MCF 10A (cell line): ENCODE measurements at regions not wholly inside any gene's neighbourhood (a gene's known extent, or its start where the extent isn't known, plus 50 kb on each side); places are given as distances from the start of the nearest gene placed in this dataset.
"Not testable (repeated sequence)": the region's sequence is repeated elsewhere in the genome, so short reads cannot be mapped to it uniquely, and the experiment has no call there.

Source experiments
- BruUV-seq: library from RNA; stranded (reverse); fragments of 400-500 nt; replicated peaks from 2 replicates; lab custom pipeline; 2021; lab: Mats Ljungman, UMichigan
- CTCF ChIA-PET: fragments of 300-600 bp; sonication (Branson Sonifier 250); formaldehyde crosslinking; extraction: SDS; loops from one replicate; lab custom pipeline; 2021; ENCODE audit warnings: antibody characterized with exemption, inconsistent platforms; lab: Yijun Ruan, JAX
- POLR2A ChIA-PET: fragments of 300-600, 350-650 bp; sonication (Branson Sonifier 250); formaldehyde crosslinking; extraction: SDS; loops from one replicate; lab custom pipeline; 2020; ENCODE audit warnings: antibody characterized with exemption, inconsistent platforms; lab: Yijun Ruan, JAX
- DNase-seq: peaks from one replicate; pipeline ENCODE4 v3.0.0-alpha.2; 2018; ENCODE audit not compliant: unreplicated experiment
- H3K27ac Mint-ChIP-seq: one replicate; pipeline ENCODE4 v1.8.0; 2022; ENCODE audit warnings: mild to moderate bottlenecking, low read depth, mixed read lengths; ENCODE audit not compliant: unreplicated experiment
- H3K27me3 Mint-ChIP-seq: one replicate; pipeline ENCODE4 v1.8.0; 2022; ENCODE audit warnings: mixed read lengths; ENCODE audit not compliant: insufficient read depth, unreplicated experiment
- H3K36me3 Mint-ChIP-seq: one replicate; pipeline ENCODE4 v1.8.0; 2022; ENCODE audit warnings: mild to moderate bottlenecking, moderate library complexity, mixed read lengths; ENCODE audit not compliant: insufficient read depth, unreplicated experiment
- H3K4me1 Mint-ChIP-seq: one replicate; pipeline ENCODE4 v1.8.0; 2022; ENCODE audit warnings: mixed read lengths; ENCODE audit not compliant: insufficient read depth, unreplicated experiment
- H3K4me3 Mint-ChIP-seq: one replicate; pipeline ENCODE4 v1.8.0; 2022; ENCODE audit warnings: mild to moderate bottlenecking, moderate library complexity, mixed read lengths; ENCODE audit not compliant: unreplicated experiment
- H3K9me3 Mint-ChIP-seq: one replicate; pipeline ENCODE4 v1.8.0; 2022; ENCODE audit warnings: mixed read lengths; ENCODE audit not compliant: unreplicated experiment
- intact Hi-C: fragments of 100-400 bp; cut with micrococcal nuclease; formaldehyde crosslinking; loops from 2 replicates; pipeline ENCODE4 v1.14.1; 2022
- TF ChIP-seq, protein P1 (sequence below): fragments of 200-600 bp; IDR thresholded peaks from one replicate; pipeline ENCODE4 v1.8.0; 2022; ENCODE audit warnings: antibody characterized with exemption, mild to moderate bottlenecking; ENCODE audit not compliant: unreplicated experiment

DNA sequence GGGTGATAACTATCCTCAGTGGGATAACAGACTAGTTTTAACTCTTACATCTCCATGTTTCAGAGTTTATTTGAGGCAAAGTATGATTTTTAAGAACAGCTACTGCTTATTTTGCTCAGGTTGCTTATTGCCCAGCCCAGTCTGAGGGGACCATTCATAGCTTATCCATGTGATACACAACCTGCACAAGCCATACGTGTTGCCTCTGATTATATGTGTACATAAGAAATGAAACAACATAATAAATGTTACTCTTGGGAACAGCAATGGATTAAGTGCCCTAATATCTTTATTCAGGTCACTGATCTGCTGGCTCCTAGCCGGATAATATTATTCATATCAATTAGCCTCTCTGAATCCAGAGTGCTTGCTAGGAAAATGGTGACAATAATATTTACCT lies 236.2 kb downstream of the CGGBP1 start:
- ChIA-PET POLR2A (no interaction called here), CTCF (interaction anchor here (0.6 kb wide), 1 partner anchor 21 kb away, joined by 3 read pairs; no protein-coding TSS in a partner anchor)
- H3K27me3 Mint-ChIP-seq = no peaks in the 10 kb centered on the region
- H3K27ac Mint-ChIP-seq = no peak overlapping the region
- TF ChIP-seq, protein P1, sequence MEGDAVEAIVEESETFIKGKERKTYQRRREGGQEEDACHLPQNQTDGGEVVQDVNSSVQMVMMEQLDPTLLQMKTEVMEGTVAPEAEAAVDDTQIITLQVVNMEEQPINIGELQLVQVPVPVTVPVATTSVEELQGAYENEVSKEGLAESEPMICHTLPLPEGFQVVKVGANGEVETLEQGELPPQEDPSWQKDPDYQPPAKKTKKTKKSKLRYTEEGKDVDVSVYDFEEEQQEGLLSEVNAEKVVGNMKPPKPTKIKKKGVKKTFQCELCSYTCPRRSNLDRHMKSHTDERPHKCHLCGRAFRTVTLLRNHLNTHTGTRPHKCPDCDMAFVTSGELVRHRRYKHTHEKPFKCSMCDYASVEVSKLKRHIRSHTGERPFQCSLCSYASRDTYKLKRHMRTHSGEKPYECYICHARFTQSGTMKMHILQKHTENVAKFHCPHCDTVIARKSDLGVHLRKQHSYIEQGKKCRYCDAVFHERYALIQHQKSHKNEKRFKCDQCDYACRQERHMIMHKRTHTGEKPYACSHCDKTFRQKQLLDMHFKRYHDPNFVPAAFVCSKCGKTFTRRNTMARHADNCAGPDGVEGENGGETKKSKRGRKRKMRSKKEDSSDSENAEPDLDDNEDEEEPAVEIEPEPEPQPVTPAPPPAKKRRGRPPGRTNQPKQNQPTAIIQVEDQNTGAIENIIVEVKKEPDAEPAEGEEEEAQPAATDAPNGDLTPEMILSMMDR = no peak
- H3K36me3 Mint-ChIP-seq = no peaks in the 10 kb centered on the region
- no peaks in the 10 kb centered on the region for H3K4me1 Mint-ChIP-seq
- DNase-seq = no peak
- peaks cover 12% of the 10 kb centered on the region for H3K9me3 Mint-ChIP-seq
- intact Hi-C loops = no loop called here
- no peak overlapping the region for H3K4me3 Mint-ChIP-seq
- no TSS peak for BruUV-seq

DNA sequence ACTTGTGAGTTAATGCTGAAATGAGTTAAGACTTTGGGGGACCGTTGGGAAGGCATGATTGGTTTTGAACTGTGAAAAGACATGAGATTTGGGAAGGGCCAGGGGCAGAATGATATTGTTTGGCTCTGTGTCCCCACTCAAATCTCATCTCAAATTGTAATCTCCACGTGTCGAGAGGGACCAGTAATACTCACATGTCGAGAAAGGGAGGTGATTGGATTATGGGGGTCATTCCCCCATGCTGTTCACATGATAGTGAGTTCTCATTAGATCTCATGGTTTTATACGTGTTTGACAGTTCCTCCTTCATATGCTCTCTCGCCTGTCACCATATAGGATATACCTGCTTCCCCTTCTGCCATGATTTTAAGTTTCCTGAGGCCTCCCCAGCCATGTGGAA lies 245.3 kb downstream of the CGGBP1 start:
- H3K4me3 Mint-ChIP-seq, H3K4me1 Mint-ChIP-seq, DNase-seq, H3K36me3 Mint-ChIP-seq, H3K27me3 Mint-ChIP-seq, CTCF ChIA-PET, POLR2A ChIA-PET, BruUV-seq, intact Hi-C loops, H3K27ac Mint-ChIP-seq: not testable (repeated sequence)
- H3K9me3 Mint-ChIP-seq = peaks cover 17% of the 10 kb centered on the region

DNA sequence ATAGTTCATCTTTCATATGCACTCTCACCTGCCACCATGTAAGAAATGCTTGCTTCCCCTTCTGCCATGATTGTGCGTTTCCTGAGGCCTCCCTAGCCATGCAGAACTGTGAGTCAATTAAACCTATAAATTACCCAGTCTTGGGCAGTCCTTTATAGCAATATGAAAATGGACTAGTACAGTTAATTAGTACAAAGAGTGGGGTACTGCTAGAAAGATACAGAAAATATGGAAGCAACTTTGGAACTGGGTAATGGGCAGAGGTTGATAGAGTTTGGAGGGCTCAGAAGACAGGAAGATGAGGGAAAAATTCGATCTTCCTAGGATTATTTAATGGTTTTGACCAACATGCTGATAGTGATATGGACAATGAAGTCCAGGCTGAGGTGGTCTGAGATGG lies 246.9 kb downstream of the CGGBP1 start:
- peaks cover 17% of the 10 kb centered on the region for H3K9me3 Mint-ChIP-seq
- DNase-seq = no peak
- no peaks in the 10 kb centered on the region for H3K27me3 Mint-ChIP-seq
- H3K27ac Mint-ChIP-seq = no peak overlapping the region
- no peaks in the 10 kb centered on the region for H3K36me3 Mint-ChIP-seq
- H3K4me1 Mint-ChIP-seq = no peaks in the 10 kb centered on the region
- TF ChIP-seq, protein P1 = no peak
- ChIA-PET CTCF (no interaction called here), POLR2A (no interaction called here)
- BruUV-seq = no TSS peak
- H3K4me3 Mint-ChIP-seq = no peak overlapping the region
- intact Hi-C loops = no loop called here

DNA sequence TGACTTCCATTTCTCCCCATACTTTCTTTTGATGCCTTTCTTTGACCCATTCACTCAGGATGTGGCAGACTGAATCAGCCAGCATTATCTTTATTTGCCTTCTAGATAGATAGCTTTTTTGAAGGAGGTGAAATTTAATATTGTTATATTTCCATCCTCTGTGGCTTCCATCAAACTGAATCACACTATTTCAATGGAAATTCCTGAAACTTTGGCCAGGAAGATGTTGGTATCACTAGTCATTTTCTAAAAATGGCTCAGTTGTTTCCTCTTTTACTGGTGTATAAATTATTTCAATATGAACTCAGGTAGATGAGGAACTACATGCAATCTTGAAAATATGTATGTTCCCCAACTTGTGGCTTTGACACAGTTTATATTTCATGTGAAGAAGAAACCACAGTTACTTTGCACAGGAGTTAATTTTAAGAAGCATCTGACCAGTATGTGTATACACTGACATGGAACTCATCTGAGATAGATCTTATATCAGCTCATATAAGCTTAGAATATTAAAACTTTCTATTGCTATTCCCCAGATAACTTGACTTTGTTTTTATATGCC lies 248.3 kb downstream of the CGGBP1 start:
- Mint-ChIP-seq H3K9me3 (peaks cover 17% of the 10 kb centered on the region), H3K27me3 (no peaks in the 10 kb centered on the region), H3K36me3 (no peaks in the 10 kb centered on the region), H3K27ac (no peak overlapping the region), H3K4me1 (no peaks in the 10 kb centered on the region), H3K4me3 (no peak overlapping the region)
- BruUV-seq = no TSS peak
- POLR2A ChIA-PET = no interaction called here
- DNase-seq = no peak
- CTCF ChIA-PET = no interaction called here
- TF ChIP-seq, protein P1 = no peak
- intact Hi-C loops = no loop called here

DNA sequence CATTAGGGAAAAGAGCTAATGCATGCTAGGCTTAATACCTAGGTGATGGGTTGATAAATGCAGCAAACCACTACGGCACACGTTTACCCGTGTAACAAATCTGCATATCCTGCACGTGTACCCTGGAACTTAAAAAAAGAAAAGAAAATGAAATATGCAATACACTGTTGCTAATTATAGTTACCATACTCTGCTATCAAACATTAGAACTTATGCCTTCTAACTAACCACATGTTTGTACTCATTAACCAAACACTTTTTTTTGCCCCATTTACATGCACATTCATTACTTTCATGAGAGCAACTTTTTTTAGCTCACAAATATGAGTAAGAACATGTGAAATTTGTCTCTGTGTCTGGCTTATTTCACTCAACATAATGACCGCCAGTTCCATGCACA lies 253.1 kb downstream of the CGGBP1 start:
- DNase-seq = no peak
- POLR2A ChIA-PET = no interaction called here
- no peaks in the 10 kb centered on the region for H3K27me3 Mint-ChIP-seq
- no peak overlapping the region for H3K4me3 Mint-ChIP-seq
- CTCF ChIA-PET = no interaction called here
- no TSS peak for BruUV-seq
- TF ChIP-seq, protein P1 = no peak
- intact Hi-C loops = no loop called here
- H3K9me3 Mint-ChIP-seq = no peaks in the 10 kb centered on the region
- no peaks in the 10 kb centered on the region for H3K36me3 Mint-ChIP-seq
- no peak overlapping the region for H3K27ac Mint-ChIP-seq
- H3K4me1 Mint-ChIP-seq = no peaks in the 10 kb centered on the region
